Effector memory CD4-positive, alpha-beta T cell (primary cell): ENCODE measurements at regions not wholly inside any gene's neighbourhood (a gene's known extent, or its start where the extent isn't known, plus 50 kb on each side); places are given as distances from the start of the nearest gene placed in this dataset.

ENCODE experiments used
- DNase-seq, 3 donors: peaks; one replicate each; pipeline ENCODE4 v3.0.0-alpha.2; 2020
- H3K27ac ChIP-seq: 2 replicates; pipeline ENCODE4 v1.7.0; 2013; ENCODE audit warnings: mild to moderate bottlenecking, low read length, moderate library complexity; ENCODE audit not compliant: insufficient read depth, poor library complexity, severe bottlenecking
- H3K27me3 ChIP-seq: replicated peaks from 2 replicates; pipeline ENCODE4 v1.7.0; 2013; ENCODE audit warnings: mild to moderate bottlenecking, low read length; ENCODE audit not compliant: insufficient read depth, control insufficient read depth, poor library complexity, severe bottlenecking
- H3K36me3 ChIP-seq: 2 replicates; pipeline ENCODE4 v1.7.0; 2013; ENCODE audit warnings: mild to moderate bottlenecking, low read length, moderate library complexity; ENCODE audit not compliant: control insufficient read depth, insufficient read depth
- H3K4me1 ChIP-seq: 2 replicates; pipeline ENCODE4 v1.7.0; 2013; ENCODE audit warnings: low read length, mild to moderate bottlenecking; ENCODE audit not compliant: control insufficient read depth, insufficient read depth, poor library complexity, severe bottlenecking
- H3K4me3 ChIP-seq: 2 replicates; pipeline ENCODE4 v1.7.0; 2013; ENCODE audit warnings: low read length, low read depth, mild to moderate bottlenecking; ENCODE audit not compliant: insufficient read depth, poor library complexity, severe bottlenecking
- H3K9me3 ChIP-seq: 2 replicates; pipeline ENCODE4 v1.7.0; 2013; ENCODE audit warnings: mild to moderate bottlenecking, low read length, moderate library complexity; ENCODE audit not compliant: control insufficient read depth

GRCh38 chr15:87245592-87245991, 1010.9 kb downstream of the NTRK3 start:
- Histone ChIP-seq H3K4me3 (no peak overlapping the region), H3K27me3 (no peaks in the 10 kb centered on the region), H3K4me1 (no peaks in the 10 kb centered on the region), H3K9me3 (no peaks in the 10 kb centered on the region), H3K27ac (no peak overlapping the region), H3K36me3 (no peaks in the 10 kb centered on the region)
- DNase-seq = no peak

GRCh38 chr15:87243474-87243873, 1013.1 kb downstream of the NTRK3 start:
- H3K4me3 ChIP-seq = no peak overlapping the region

GRCh38 chr15:87239582-87240230, 1016.8 kb downstream of the NTRK3 start:
- Histone ChIP-seq H3K27me3 (no peaks in the 10 kb centered on the region), H3K9me3 (no peaks in the 10 kb centered on the region), H3K4me3 (no peak overlapping the region), H3K27ac (no peak overlapping the region), H3K36me3 (no peaks in the 10 kb centered on the region), H3K4me1 (no peaks in the 10 kb centered on the region)
- DNase-seq = no peak

More at GRCh38 chr15:87243474-87243873, 1013.1 kb downstream of the NTRK3 start:
- no peaks in the 10 kb centered on the region for H3K4me1 ChIP-seq
- H3K9me3 ChIP-seq = no peaks in the 10 kb centered on the region
- no peak for DNase-seq
- H3K36me3 ChIP-seq = no peaks in the 10 kb centered on the region
- H3K27ac ChIP-seq = no peak overlapping the region
- no peaks in the 10 kb centered on the region for H3K27me3 ChIP-seq

- H3K4me3 ChIP-seq = no peak overlapping the region
These were observed 1018.0 kb downstream of the NTRK3 start for GRCh38 chr15:87238451-87239068.

GRCh38 chr15:87228460-87228859, 1028.1 kb downstream of the NTRK3 start:
- no peaks in the 10 kb centered on the region for H3K4me1 ChIP-seq
- no peaks in the 10 kb centered on the region for H3K27me3 ChIP-seq
- no peak overlapping the region for H3K27ac ChIP-seq
- no peaks in the 10 kb centered on the region for H3K36me3 ChIP-seq
- H3K9me3 ChIP-seq = no peaks in the 10 kb centered on the region
- DNase-seq = no peak
- no peak overlapping the region for H3K4me3 ChIP-seq

More at GRCh38 chr15:87238451-87239068, 1018.0 kb downstream of the NTRK3 start:
- Histone ChIP-seq H3K9me3 (no peaks in the 10 kb centered on the region), H3K27me3 (no peaks in the 10 kb centered on the region), H3K4me1 (no peaks in the 10 kb centered on the region), H3K36me3 (no peaks in the 10 kb centered on the region), H3K27ac (no peak overlapping the region)
- DNase-seq = no peak

- Histone ChIP-seq H3K36me3 (no peaks in the 10 kb centered on the region), H3K4me1 (no peaks in the 10 kb centered on the region), H3K27ac (no peak overlapping the region), H3K4me3 (no peak overlapping the region), H3K9me3 (no peaks in the 10 kb centered on the region), H3K27me3 (no peaks in the 10 kb centered on the region)
- DNase-seq = no peak
These were observed 1028.7 kb downstream of the NTRK3 start for GRCh38 chr15:87227846-87228245.

GRCh38 chr15:87225436-87225835, 1031.1 kb downstream of the NTRK3 start:
- H3K4me3 ChIP-seq = no peak overlapping the region
- no peaks in the 10 kb centered on the region for H3K27me3 ChIP-seq
- no peaks in the 10 kb centered on the region for H3K9me3 ChIP-seq
- no peak for DNase-seq
- H3K4me1 ChIP-seq = no peaks in the 10 kb centered on the region
- H3K27ac ChIP-seq = no peak overlapping the region
- H3K36me3 ChIP-seq = no peaks in the 10 kb centered on the region

GRCh38 chr15:87224404-87224803, 1032.1 kb downstream of the NTRK3 start:
- Histone ChIP-seq H3K27ac (no peak overlapping the region), H3K9me3 (no peaks in the 10 kb centered on the region), H3K27me3 (no peaks in the 10 kb centered on the region), H3K4me3 (no peak overlapping the region), H3K4me1 (no peaks in the 10 kb centered on the region), H3K36me3 (no peaks in the 10 kb centered on the region)
- DNase-seq = no peak

GRCh38 chr15:87219650-87220615, 1036.6 kb downstream of the NTRK3 start:
- no peaks in the 10 kb centered on the region for H3K27me3 ChIP-seq
- no peaks in the 10 kb centered on the region for H3K36me3 ChIP-seq
- no peak overlapping the region for H3K27ac ChIP-seq
- DNase-seq = no peak
- no peak overlapping the region for H3K4me3 ChIP-seq
- H3K4me1 ChIP-seq = no peaks in the 10 kb centered on the region
- no peaks in the 10 kb centered on the region for H3K9me3 ChIP-seq

GRCh38 chr15:87215100-87215499, 1041.4 kb downstream of the NTRK3 start:
- no peak for DNase-seq
- H3K36me3 ChIP-seq = no peaks in the 10 kb centered on the region
- H3K27me3 ChIP-seq = no peaks in the 10 kb centered on the region
- no peak overlapping the region for H3K4me3 ChIP-seq
- H3K4me1 ChIP-seq = no peaks in the 10 kb centered on the region
- no peaks in the 10 kb centered on the region for H3K9me3 ChIP-seq
- H3K27ac ChIP-seq = no peak overlapping the region
